Natural killer cell (primary cell): ENCODE measurements at regions not wholly inside any gene's neighbourhood (a gene's known extent, or its start where the extent isn't known, plus 50 kb on each side); places are given as distances from the start of the nearest gene placed in this dataset.

Source experiments
- ATAC-seq, 3 donors: fragments of 150-1000 bp in 2 of 3; fragments of 200-7000 bp in 1 of 3; cut with Tn5 transposase; 1 replicate in 1 of 3; 2 replicates in 2 of 3; pipeline ENCODE4 v1.10.0; 2021; ENCODE audit warnings: mild to moderate bottlenecking in 2 of 3, moderate library complexity in 2 of 3
- DNase-seq, 2 donors: peaks; one replicate each; pipeline versions ENCODE4 v3.0.0 to v3.0.0-alpha.2; 2013 to 2021; ENCODE audit warnings: mixed read lengths in 1 of 2
- H3K27ac ChIP-seq: one replicate; pipeline ENCODE4 v1.5.1; 2013; ENCODE audit warnings: mild to moderate bottlenecking, low read length
- H3K27me3 ChIP-seq: one replicate; pipeline ENCODE4 v1.6.1; 2013; ENCODE audit warnings: low read length; ENCODE audit not compliant: control insufficient read depth, insufficient read depth
- H3K36me3 ChIP-seq: one replicate; pipeline ENCODE4 v1.6.1; 2013; ENCODE audit warnings: low read length; ENCODE audit not compliant: control insufficient read depth, insufficient read depth
- H3K4me1 ChIP-seq: one replicate; pipeline ENCODE4 v1.6.1; 2013; ENCODE audit warnings: low read length; ENCODE audit not compliant: control insufficient read depth, insufficient read depth
- H3K4me3 ChIP-seq: one replicate; pipeline ENCODE4 v1.5.1; 2013; ENCODE audit warnings: low read length
- H3K9me3 ChIP-seq: one replicate; pipeline ENCODE4 v1.6.1; 2013; ENCODE audit warnings: low read length; ENCODE audit not compliant: control insufficient read depth, insufficient read depth
- H3K27ac Mint-ChIP-seq, 2 donors: one replicate each; pipeline ENCODE4 v1.8.0; 2022; ENCODE audit warnings: mild to moderate bottlenecking in 2 of 2, mixed read lengths in 2 of 2, moderate library complexity in 1 of 2
- H3K27me3 Mint-ChIP-seq, 2 donors: one replicate each; pipeline ENCODE4 v1.8.0; 2022; ENCODE audit warnings: low read depth in 2 of 2, mixed read lengths in 2 of 2
- H3K36me3 Mint-ChIP-seq: one replicate; pipeline ENCODE4 v1.8.0; 2022; ENCODE audit warnings: mixed read lengths
- H3K4me1 Mint-ChIP-seq, 2 donors: one replicate each; pipeline ENCODE4 v1.8.0; 2022; ENCODE audit warnings: mixed read lengths in 2 of 2
- H3K4me3 Mint-ChIP-seq: one replicate; pipeline ENCODE4 v1.8.0; 2022; ENCODE audit warnings: mild to moderate bottlenecking, moderate library complexity, mixed read lengths
- H3K9me3 Mint-ChIP-seq, 2 donors: one replicate each; pipeline ENCODE4 v1.8.0; 2022; ENCODE audit warnings: mixed read lengths in 2 of 2
- CTCF ChIP-seq: fragments of 200-600 bp; IDR thresholded peaks from one replicate; pipeline ENCODE4 v1.8.0; 2022; ENCODE audit warnings: antibody characterized with exemption
- WGBS: methylation state at CpG from one replicate; pipeline ENCODE4 v1.1.7; 2013; ENCODE audit warnings: missing lambda C conversion rate; ENCODE audit not compliant: insufficient coverage; 5-methylcytosine and 5-hydroxymethylcytosine counted together
- intact Hi-C: fragments of 100-400 bp; cut with micrococcal nuclease; formaldehyde crosslinking; loops from one replicate; pipeline ENCODE4 v1.14.2; 2022

- Mint-ChIP-seq H3K4me3 (no peak overlapping the region), H3K36me3 (no peaks in the 10 kb centered on the region), H3K27me3 (no peaks in the 10 kb centered on the region), H3K4me1 (no peaks in the 10 kb centered on the region), H3K27ac (no peak overlapping the region), H3K9me3 (peaks cover 2 to 3% of the 10 kb centered on the region in 2 donors)
- no peak for DNase-seq
- intact Hi-C loops, result no loop called here
- no peaks in the 10 kb centered on the region for H3K27me3 ChIP-seq
- WGBS, result 66% methylated on average over 6 of the region's 6 CpGs
- TF ChIP-seq CTCF, result no peak
- no peaks in the 10 kb centered on the region for H3K9me3 ChIP-seq
- H3K36me3 ChIP-seq, result no peaks in the 10 kb centered on the region
- H3K4me3 ChIP-seq, result no peak overlapping the region
- H3K4me1 ChIP-seq, result no peaks in the 10 kb centered on the region
- H3K27ac ChIP-seq, result no peak overlapping the region
- no peak for ATAC-seq
These were observed 75.1 kb upstream of the PTPRZ1 start for GRCh38 chr7:121797657-121798452.

- H3K36me3 ChIP-seq, result no peaks in the 10 kb centered on the region
- no peaks in the 10 kb centered on the region for H3K36me3 Mint-ChIP-seq
- no peaks in the 10 kb centered on the region for H3K4me1 Mint-ChIP-seq
- no peaks in the 10 kb centered on the region for H3K4me1 ChIP-seq
- ATAC-seq (no peak), DNase-seq (no peak)
- peaks cover 2 to 3% of the 10 kb centered on the region in 2 donors for H3K9me3 Mint-ChIP-seq
- H3K4me3 ChIP-seq, result no peak overlapping the region
- WGBS, result 86% methylated on average over 5 of the region's 7 CpGs
- no peak for TF ChIP-seq CTCF
- intact Hi-C loops, result no loop called here
- no peaks in the 10 kb centered on the region for H3K9me3 ChIP-seq
- H3K27ac Mint-ChIP-seq, result no peak overlapping the region
- H3K4me3 Mint-ChIP-seq, result no peak overlapping the region
- H3K27ac ChIP-seq, result no peak overlapping the region
- no peaks in the 10 kb centered on the region for H3K27me3 ChIP-seq
- no peaks in the 10 kb centered on the region for H3K27me3 Mint-ChIP-seq
These were observed 75.9 kb upstream of the PTPRZ1 start for GRCh38 chr7:121796936-121797656.

- 83% methylated on average over 4 of the region's 4 CpGs for WGBS
These were observed 76.6 kb upstream of the PTPRZ1 start for GRCh38 chr7:121796381-121796780.

More at GRCh38 chr7:121796381-121796780, 76.6 kb upstream of the PTPRZ1 start:
- intact Hi-C loops, result no loop called here
- H3K36me3 Mint-ChIP-seq, result no peaks in the 10 kb centered on the region
- no peaks in the 10 kb centered on the region for H3K36me3 ChIP-seq
- H3K4me1 Mint-ChIP-seq, result no peaks in the 10 kb centered on the region
- H3K27me3 ChIP-seq, result no peaks in the 10 kb centered on the region
- no peak overlapping the region for H3K4me3 ChIP-seq
- H3K27ac ChIP-seq, result no peak overlapping the region
- H3K9me3 ChIP-seq, result no peaks in the 10 kb centered on the region
- DNase-seq, result no peak
- H3K9me3 Mint-ChIP-seq, result peaks cover 3 to 5% of the 10 kb centered on the region in 2 donors
- H3K4me1 ChIP-seq, result no peaks in the 10 kb centered on the region
- ATAC-seq, result no peak
- no peaks in the 10 kb centered on the region for H3K27me3 Mint-ChIP-seq
- H3K4me3 Mint-ChIP-seq, result no peak overlapping the region
- H3K27ac Mint-ChIP-seq, result no peak overlapping the region
- no peak for TF ChIP-seq CTCF
